ENCODE measurements at regions not wholly inside any gene's neighbourhood (a gene's known extent, or its start where the extent isn't known, plus 50 kb on each side); places are given as distances from the start of the nearest gene placed in this dataset.

- Histone ChIP-seq H3K36me3 (no peaks in the 10 kb centered on the region), H3K4me3 (no peak overlapping the region), H3K4me1 (no peaks in the 10 kb centered on the region), H3K27me3 (no peaks in the 10 kb centered on the region), H3K27ac (replicated peaks in 1 of 4) (no peak overlapping the region), H3K9me3 (no peaks in the 10 kb centered on the region)
- TF ChIP-seq EP300 (IDR thresholded peaks at IDR 0.05) (no peak), CTCF (IDR thresholded peaks at IDR 0.05) (no peak), POLR2AphosphoS5 (IDR thresholded peaks at IDR 0.05) (no peak), POLR2A (IDR thresholded peaks at IDR 0.05; ENCODE audit: low read depth) (no peak)
- intact Hi-C loops (cut with DNase I): no loop called here
- DNase-seq (ENCODE audit: extremely low spot score): no peak
- 66% methylated on average over 10 of the region's 10 CpGs for WGBS
Observed at GRCh38 chrX:4710618-4711433, 997.4 kb upstream of the PRKX start.

- Histone ChIP-seq H3K27ac (replicated peaks in 1 of 4) (no peak overlapping the region), H3K27me3 (no peaks in the 10 kb centered on the region), H3K36me3 (no peaks in the 10 kb centered on the region), H3K4me3 (no peak overlapping the region), H3K4me1 (no peaks in the 10 kb centered on the region), H3K9me3 (no peaks in the 10 kb centered on the region)
- TF ChIP-seq EP300 (IDR thresholded peaks at IDR 0.05) (no peak), POLR2AphosphoS5 (IDR thresholded peaks at IDR 0.05) (no peak), CTCF (IDR thresholded peaks at IDR 0.05) (no peak), POLR2A (IDR thresholded peaks at IDR 0.05; ENCODE audit: low read depth) (no peak)
- 76% methylated on average over 4 of the region's 4 CpGs for whole genome bisulfite sequencing
- no peak for DNase-seq (ENCODE audit: extremely low spot score)
- intact Hi-C loops (cut with DNase I): no loop called here
Observed at GRCh38 chrX:4708970-4709760, 995.7 kb upstream of the PRKX start.

- H3K4me3 ChIP-seq: no peak overlapping the region
- DNase-seq (ENCODE audit: extremely low spot score): no peak
- no peak overlapping the region for H3K27ac ChIP-seq (replicated peaks in 1 of 4)
- intact Hi-C loops (cut with DNase I): no loop called here
- WGBS: 85% methylated on average over 7 of the region's 7 CpGs
- TF ChIP-seq EP300 (IDR thresholded peaks at IDR 0.05): no peak
- TF ChIP-seq POLR2A (IDR thresholded peaks at IDR 0.05; ENCODE audit: low read depth): no peak
- TF ChIP-seq CTCF (IDR thresholded peaks at IDR 0.05): no peak
- TF ChIP-seq POLR2AphosphoS5 (IDR thresholded peaks at IDR 0.05): no peak
- H3K4me1 ChIP-seq: no peaks in the 10 kb centered on the region
- H3K9me3 ChIP-seq: no peaks in the 10 kb centered on the region
- no peaks in the 10 kb centered on the region for H3K36me3 ChIP-seq
- no peaks in the 10 kb centered on the region for H3K27me3 ChIP-seq
Observed at GRCh38 chrX:4706961-4707360, 993.5 kb upstream of the PRKX start.

GRCh38 chrX:4690521-4690920 is 977.1 kb upstream of the PRKX start:
- 95% methylated on average over 2 of the region's 2 CpGs for WGBS
- TF ChIP-seq POLR2A (IDR thresholded peaks at IDR 0.05; ENCODE audit: low read depth) (no peak), POLR2AphosphoS5 (IDR thresholded peaks at IDR 0.05) (no peak), EP300 (IDR thresholded peaks at IDR 0.05) (no peak), CTCF (IDR thresholded peaks at IDR 0.05) (no peak)
- intact Hi-C loops (cut with DNase I): no loop called here
- Histone ChIP-seq H3K9me3 (no peaks in the 10 kb centered on the region), H3K4me3 (no peak overlapping the region), H3K36me3 (no peaks in the 10 kb centered on the region), H3K27me3 (no peaks in the 10 kb centered on the region), H3K4me1 (no peaks in the 10 kb centered on the region), H3K27ac (replicated peaks in 1 of 4) (no peak overlapping the region)
- no peak for DNase-seq (ENCODE audit: extremely low spot score)
